Liver (tissue), 8 donors: ENCODE measurements at regions not wholly inside any gene's neighbourhood (a gene's known extent, or its start where the extent isn't known, plus 50 kb on each side); places are given as distances from the start of the nearest gene placed in this dataset.

Experiments used
- DNase-seq: peaks from one replicate; pipeline ENCODE4 v3.0.0-alpha.2; 2017; ENCODE audit warnings: low spot score
- H3K27ac ChIP-seq, 2 donors: one replicate each; pipeline ENCODE4 v1.7.0; 2013; ENCODE audit warnings: inconsistent platforms in 2 of 2, low read length in 2 of 2, control low read depth in 1 of 2, low read depth in 1 of 2, mild to moderate bottlenecking in 1 of 2
- H3K27me3 ChIP-seq, 4 donors: one replicate each; pipeline versions ENCODE4 v1.6.1 to v1.7.0; 2013; ENCODE audit warnings: low read length in 3 of 4, inconsistent platforms in 1 of 4, mild to moderate bottlenecking in 1 of 4, moderate library complexity in 1 of 4; ENCODE audit not compliant: control insufficient read depth in 4 of 4, insufficient read depth in 4 of 4
- H3K36me3 ChIP-seq, 4 donors: one replicate each; pipeline versions ENCODE4 v1.6.1 to v1.7.0; 2013; ENCODE audit warnings: low read length in 3 of 4, mild to moderate bottlenecking in 3 of 4, low read depth in 1 of 4, moderate library complexity in 1 of 4; ENCODE audit not compliant: control insufficient read depth in 4 of 4, insufficient read depth in 3 of 4
- H3K4me1 ChIP-seq, 4 donors: one replicate each; pipeline versions ENCODE4 v1.6.1 to v1.7.0; 2013; ENCODE audit warnings: low read length in 3 of 4, mild to moderate bottlenecking in 3 of 4, moderate library complexity in 1 of 4; ENCODE audit not compliant: control insufficient read depth in 4 of 4, insufficient read depth in 4 of 4
- H3K4me3 ChIP-seq, 3 donors: one replicate each; pipeline versions ENCODE4 v1.6.1 to v1.7.0; 2013; ENCODE audit warnings: low read length in 3 of 3, control low read depth in 1 of 3, low read depth in 1 of 3, mild to moderate bottlenecking in 1 of 3
- H3K9ac ChIP-seq, 2 donors: one replicate each; pipeline ENCODE4 v1.7.0; 2013; ENCODE audit warnings: low read length in 2 of 2, mild to moderate bottlenecking in 2 of 2, moderate library complexity in 2 of 2, control low read depth in 1 of 2, low read depth in 1 of 2
- H3K9me3 ChIP-seq, 4 donors: one replicate each; pipeline versions ENCODE4 v1.6.1 to v1.7.0; 2013; ENCODE audit warnings: low read length in 3 of 4; ENCODE audit not compliant: control insufficient read depth in 4 of 4
- CTCF ChIP-seq: fragments of 150-350 bp; IDR thresholded peaks from 2 replicates; pipeline ENCODE4 v1.5.1; 2017; ENCODE audit warnings: improper control_type of control experiment, low read depth, low read length; ENCODE audit not compliant: missing input control
- EGR1 ChIP-seq, 2 donors: IDR thresholded peaks; 2 replicates each; pipeline ENCODE4 v1.6.1; 2016 to 2018; ENCODE audit warnings: antibody characterized with exemption in 2 of 2, low read depth in 2 of 2
- FOXA1 ChIP-seq: IDR thresholded peaks from 2 replicates; pipeline ENCODE4 v1.6.1; 2016; ENCODE audit warnings: antibody characterized with exemption
- FOXA2 ChIP-seq: IDR thresholded peaks from 2 replicates; pipeline ENCODE4 v1.6.1; 2016; ENCODE audit warnings: antibody characterized with exemption
- GABPA ChIP-seq, 2 donors: IDR thresholded peaks in 1 of 2; conservative IDR thresholded peaks in 1 of 2; 2 replicates each; pipeline ENCODE4 v1.6.1; 2016; ENCODE audit warnings: antibody characterized with exemption in 2 of 2, mild to moderate bottlenecking in 1 of 2, moderate library complexity in 1 of 2
- HNF4A ChIP-seq, 2 donors: conservative IDR thresholded peaks; 2 replicates each; pipeline ENCODE4 v1.6.1; 2016; ENCODE audit warnings: antibody characterized with exemption in 2 of 2, mild to moderate bottlenecking in 2 of 2
- HNF4G ChIP-seq: IDR thresholded peaks from 2 replicates; pipeline ENCODE4 v1.6.1; 2016; ENCODE audit warnings: antibody characterized with exemption
- JUND ChIP-seq, 2 donors: IDR thresholded peaks; 2 replicates each; pipeline ENCODE4 v1.6.1; 2016; ENCODE audit warnings: antibody characterized with exemption in 2 of 2
- MAX ChIP-seq: IDR thresholded peaks from 2 replicates; pipeline ENCODE4 v1.6.1; 2016; ENCODE audit warnings: antibody characterized with exemption
- NR2F2 ChIP-seq: IDR thresholded peaks from 2 replicates; pipeline ENCODE4 v1.6.1; 2016; ENCODE audit warnings: antibody characterized with exemption
- RAD21 ChIP-seq, 2 donors: IDR thresholded peaks; 2 replicates each; pipeline ENCODE4 v1.6.1; 2016; ENCODE audit warnings: antibody characterized with exemption in 2 of 2, mild to moderate bottlenecking in 2 of 2
- RXRA ChIP-seq, 2 donors: IDR thresholded peaks; 2 replicates each; pipeline ENCODE4 v1.6.1; 2017 to 2018; ENCODE audit warnings: antibody characterized with exemption in 2 of 2, mild to moderate bottlenecking in 1 of 2
- SP1 ChIP-seq: IDR thresholded peaks from 2 replicates; pipeline ENCODE4 v1.6.1; 2018; ENCODE audit warnings: antibody characterized with exemption, mild to moderate bottlenecking
- TAF1 ChIP-seq: conservative IDR thresholded peaks from 2 replicates; pipeline ENCODE4 v1.6.1; 2016; ENCODE audit warnings: antibody characterized with exemption, mild to moderate bottlenecking
- YY1 ChIP-seq: IDR thresholded peaks from 2 replicates; pipeline ENCODE4 v1.6.1; 2016; ENCODE audit warnings: antibody characterized with exemption, mild to moderate bottlenecking
- WGBS: extraction: QIAGEN DNeasy Blood & Tissue Kit; methylation state at CpG from one replicate; pipeline ENCODE4 v1.1.7; 2013; 5-methylcytosine and 5-hydroxymethylcytosine counted together
- TF ChIP-seq, protein P1 (sequence below): IDR thresholded peaks from 2 replicates; pipeline ENCODE4 v1.6.1; 2016; ENCODE audit warnings: antibody characterized with exemption, mild to moderate bottlenecking
- TF ChIP-seq, protein P2 (sequence below): IDR thresholded peaks from 2 replicates; pipeline ENCODE4 v1.6.1; 2016; ENCODE audit warnings: antibody characterized with exemption
- donor health status: healthy.
- donor health status: healthy.
- donor health status: healthy.
- donor health status: healthy.
- donor health status: healthy.

DNA sequence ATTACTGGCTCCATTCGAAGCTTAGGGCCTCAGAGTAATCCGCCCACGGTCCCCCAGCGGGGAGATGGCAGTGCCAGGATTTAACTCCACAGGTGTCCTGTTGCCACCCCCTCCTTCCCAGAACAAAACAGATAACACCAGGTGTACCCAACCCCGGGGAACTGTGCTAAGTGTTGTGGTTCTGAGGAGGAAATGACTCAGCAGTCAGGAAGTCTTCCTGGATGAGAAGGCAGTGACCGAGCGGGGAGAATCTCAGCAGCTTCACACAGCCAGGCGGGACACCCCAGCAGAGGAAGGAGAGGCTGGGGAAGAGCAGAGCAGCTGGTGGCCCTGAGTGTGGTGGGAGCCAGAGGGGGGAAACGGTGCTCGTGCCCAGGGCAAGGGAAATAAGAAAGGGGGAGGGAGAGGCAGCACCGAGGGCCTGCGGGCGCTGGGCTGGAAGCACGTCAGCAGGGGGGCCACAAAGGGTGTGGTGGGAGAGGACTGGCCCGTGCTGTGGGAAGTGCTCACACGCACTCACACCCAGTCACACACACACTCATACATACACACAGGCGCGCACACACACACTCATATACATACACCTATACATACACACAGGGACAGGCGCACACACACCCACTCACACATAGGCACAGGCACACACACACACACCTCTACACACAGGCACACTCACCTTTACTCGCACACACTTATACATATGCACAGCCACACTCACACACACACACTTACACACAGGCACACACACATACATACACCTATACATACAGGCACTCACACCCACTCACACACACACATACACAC lies 59.8 kb upstream of the CHST15 start (continued):
- TF ChIP-seq RAD21 (IDR thresholded peaks at IDR 0.05): peak in 1 of 2 donors; percentile 37
- no peak for TF ChIP-seq YY1
- TF ChIP-seq RXRA (IDR thresholded peaks at IDR 0.05): peak; percentile 64 to 78
- TF ChIP-seq EGR1 (IDR thresholded peaks at IDR 0.05; ENCODE audit: low read depth in 2 of 2): no peak
- TF ChIP-seq HNF4G: no peak
- TF ChIP-seq GABPA (IDR thresholded peaks at IDR 0.05 in 1 of 2, conservative IDR thresholded peaks at IDR 0.05 in 1 of 2): no peak

GRCh38 chr10:124152139-124153022 lies 59.0 kb upstream of the CHST15 start:
- DNase-seq: no peak
- Histone ChIP-seq H3K27me3 (no peaks in the 10 kb centered on the region), H3K36me3 (no peaks in the 10 kb centered on the region), H3K9ac (no peak overlapping the region), H3K4me1 (peaks cover 0 to 14% (median 5%) of the 10 kb centered on the region in 4 donors), H3K27ac (peak overlapping the region; percentile 32 to 63), H3K4me3 (no peak overlapping the region), H3K9me3 (no peaks in the 10 kb centered on the region)
- TF ChIP-seq FOXA1 (no peak), CTCF (no peak), TAF1 (no peak), EGR1 (IDR thresholded peaks at IDR 0.05; ENCODE audit: low read depth in 2 of 2) (no peak), NR2F2 (no peak), HNF4G (no peak), SP1 (no peak), JUND (IDR thresholded peaks at IDR 0.05) (no peak), FOXA2 (no peak), HNF4A (conservative IDR thresholded peaks at IDR 0.05) (no peak), MAX (no peak), RXRA (IDR thresholded peaks at IDR 0.05) (no peak), GABPA (IDR thresholded peaks at IDR 0.05 in 1 of 2, conservative IDR thresholded peaks at IDR 0.05 in 1 of 2) (no peak), RAD21 (IDR thresholded peaks at IDR 0.05) (no peak), YY1 (no peak)
- TF ChIP-seq, protein P1, sequence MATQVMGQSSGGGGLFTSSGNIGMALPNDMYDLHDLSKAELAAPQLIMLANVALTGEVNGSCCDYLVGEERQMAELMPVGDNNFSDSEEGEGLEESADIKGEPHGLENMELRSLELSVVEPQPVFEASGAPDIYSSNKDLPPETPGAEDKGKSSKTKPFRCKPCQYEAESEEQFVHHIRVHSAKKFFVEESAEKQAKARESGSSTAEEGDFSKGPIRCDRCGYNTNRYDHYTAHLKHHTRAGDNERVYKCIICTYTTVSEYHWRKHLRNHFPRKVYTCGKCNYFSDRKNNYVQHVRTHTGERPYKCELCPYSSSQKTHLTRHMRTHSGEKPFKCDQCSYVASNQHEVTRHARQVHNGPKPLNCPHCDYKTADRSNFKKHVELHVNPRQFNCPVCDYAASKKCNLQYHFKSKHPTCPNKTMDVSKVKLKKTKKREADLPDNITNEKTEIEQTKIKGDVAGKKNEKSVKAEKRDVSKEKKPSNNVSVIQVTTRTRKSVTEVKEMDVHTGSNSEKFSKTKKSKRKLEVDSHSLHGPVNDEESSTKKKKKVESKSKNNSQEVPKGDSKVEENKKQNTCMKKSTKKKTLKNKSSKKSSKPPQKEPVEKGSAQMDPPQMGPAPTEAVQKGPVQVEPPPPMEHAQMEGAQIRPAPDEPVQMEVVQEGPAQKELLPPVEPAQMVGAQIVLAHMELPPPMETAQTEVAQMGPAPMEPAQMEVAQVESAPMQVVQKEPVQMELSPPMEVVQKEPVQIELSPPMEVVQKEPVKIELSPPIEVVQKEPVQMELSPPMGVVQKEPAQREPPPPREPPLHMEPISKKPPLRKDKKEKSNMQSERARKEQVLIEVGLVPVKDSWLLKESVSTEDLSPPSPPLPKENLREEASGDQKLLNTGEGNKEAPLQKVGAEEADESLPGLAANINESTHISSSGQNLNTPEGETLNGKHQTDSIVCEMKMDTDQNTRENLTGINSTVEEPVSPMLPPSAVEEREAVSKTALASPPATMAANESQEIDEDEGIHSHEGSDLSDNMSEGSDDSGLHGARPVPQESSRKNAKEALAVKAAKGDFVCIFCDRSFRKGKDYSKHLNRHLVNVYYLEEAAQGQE: no peak
- TF ChIP-seq, protein P2, sequence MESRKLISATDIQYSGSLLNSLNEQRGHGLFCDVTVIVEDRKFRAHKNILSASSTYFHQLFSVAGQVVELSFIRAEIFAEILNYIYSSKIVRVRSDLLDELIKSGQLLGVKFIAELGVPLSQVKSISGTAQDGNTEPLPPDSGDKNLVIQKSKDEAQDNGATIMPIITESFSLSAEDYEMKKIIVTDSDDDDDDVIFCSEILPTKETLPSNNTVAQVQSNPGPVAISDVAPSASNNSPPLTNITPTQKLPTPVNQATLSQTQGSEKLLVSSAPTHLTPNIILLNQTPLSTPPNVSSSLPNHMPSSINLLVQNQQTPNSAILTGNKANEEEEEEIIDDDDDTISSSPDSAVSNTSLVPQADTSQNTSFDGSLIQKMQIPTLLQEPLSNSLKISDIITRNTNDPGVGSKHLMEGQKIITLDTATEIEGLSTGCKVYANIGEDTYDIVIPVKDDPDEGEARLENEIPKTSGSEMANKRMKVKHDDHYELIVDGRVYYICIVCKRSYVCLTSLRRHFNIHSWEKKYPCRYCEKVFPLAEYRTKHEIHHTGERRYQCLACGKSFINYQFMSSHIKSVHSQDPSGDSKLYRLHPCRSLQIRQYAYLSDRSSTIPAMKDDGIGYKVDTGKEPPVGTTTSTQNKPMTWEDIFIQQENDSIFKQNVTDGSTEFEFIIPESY: no peak
- 62% methylated on average over 32 of the region's 32 CpGs for WGBS
